ENCODE measurements at regions not wholly inside any gene's neighbourhood (a gene's known extent, or its start where the extent isn't known, plus 50 kb on each side); places are given as distances from the start of the nearest gene placed in this dataset.

DNA sequence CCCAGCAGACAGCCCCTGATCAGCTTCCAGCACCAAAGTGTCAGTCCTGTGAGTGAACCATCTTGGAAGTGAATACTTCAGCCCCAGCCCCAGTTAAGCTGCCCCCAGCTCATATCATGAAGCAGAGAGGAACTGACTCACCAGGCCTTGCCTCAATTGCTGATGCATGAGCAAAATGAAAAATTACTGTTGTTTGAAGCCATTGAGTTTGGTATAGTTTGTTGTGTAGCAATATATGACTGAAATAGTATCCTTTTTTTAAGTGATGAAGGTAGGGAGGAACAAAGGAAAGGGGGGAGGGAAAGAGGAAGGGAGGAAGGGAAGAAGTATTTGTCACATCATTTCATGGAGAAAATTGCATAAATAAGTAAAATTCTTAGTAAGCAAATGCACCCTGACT lies 266.4 kb downstream of the MAFB start:
- Histone ChIP-seq H3K36me3 (replicated peaks) (no peaks in the 10 kb centered on the region), H3K27me3 (replicated peaks) (no peaks in the 10 kb centered on the region), H3K27ac (no peak overlapping the region), H3K4me3 (ENCODE audit: low read depth, low read length) (no peak overlapping the region)
- TF ChIP-seq, protein P1, sequence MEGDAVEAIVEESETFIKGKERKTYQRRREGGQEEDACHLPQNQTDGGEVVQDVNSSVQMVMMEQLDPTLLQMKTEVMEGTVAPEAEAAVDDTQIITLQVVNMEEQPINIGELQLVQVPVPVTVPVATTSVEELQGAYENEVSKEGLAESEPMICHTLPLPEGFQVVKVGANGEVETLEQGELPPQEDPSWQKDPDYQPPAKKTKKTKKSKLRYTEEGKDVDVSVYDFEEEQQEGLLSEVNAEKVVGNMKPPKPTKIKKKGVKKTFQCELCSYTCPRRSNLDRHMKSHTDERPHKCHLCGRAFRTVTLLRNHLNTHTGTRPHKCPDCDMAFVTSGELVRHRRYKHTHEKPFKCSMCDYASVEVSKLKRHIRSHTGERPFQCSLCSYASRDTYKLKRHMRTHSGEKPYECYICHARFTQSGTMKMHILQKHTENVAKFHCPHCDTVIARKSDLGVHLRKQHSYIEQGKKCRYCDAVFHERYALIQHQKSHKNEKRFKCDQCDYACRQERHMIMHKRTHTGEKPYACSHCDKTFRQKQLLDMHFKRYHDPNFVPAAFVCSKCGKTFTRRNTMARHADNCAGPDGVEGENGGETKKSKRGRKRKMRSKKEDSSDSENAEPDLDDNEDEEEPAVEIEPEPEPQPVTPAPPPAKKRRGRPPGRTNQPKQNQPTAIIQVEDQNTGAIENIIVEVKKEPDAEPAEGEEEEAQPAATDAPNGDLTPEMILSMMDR (IDR thresholded peaks at IDR 0.05; ENCODE audit: low read depth, low read length, missing control alignments) = no peak
- in situ Hi-C loops (cut with HindIII; ENCODE audit: low pct_ligation_motif_present, low sequenced_read_pairs) = no loop called here
- no peak for DNase-seq

DNA sequence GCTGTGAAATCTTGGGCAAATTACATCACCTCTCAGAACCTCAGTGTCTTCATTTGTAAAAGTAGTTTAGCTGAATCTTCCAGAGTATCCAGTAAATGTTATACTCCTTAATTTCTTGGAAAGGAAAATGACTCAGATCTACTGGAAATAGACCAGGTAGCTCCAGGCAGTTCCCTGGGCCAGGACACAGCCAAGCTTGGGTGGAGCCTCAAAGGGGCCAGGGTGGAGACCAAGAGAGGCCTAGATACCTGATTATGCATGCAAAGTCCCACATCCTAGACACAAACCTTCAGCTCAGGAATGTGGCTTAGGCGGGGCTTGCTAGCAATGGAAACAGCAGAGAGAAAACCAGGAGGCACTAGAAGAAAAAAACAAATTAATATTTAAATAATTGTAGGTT lies 272.8 kb downstream of the MAFB start:
- H3K27me3 ChIP-seq (replicated peaks) = no peaks in the 10 kb centered on the region
- no peak overlapping the region for H3K27ac ChIP-seq
- TF ChIP-seq, protein P1 (IDR thresholded peaks at IDR 0.05; ENCODE audit: low read depth, low read length, missing control alignments) = no peak
- in situ Hi-C loops (cut with HindIII; ENCODE audit: low pct_ligation_motif_present, low sequenced_read_pairs) = no loop called here
- no peaks in the 10 kb centered on the region for H3K36me3 ChIP-seq (replicated peaks)
- H3K4me3 ChIP-seq (ENCODE audit: low read depth, low read length) = no peak overlapping the region
- no peak for DNase-seq

DNA sequence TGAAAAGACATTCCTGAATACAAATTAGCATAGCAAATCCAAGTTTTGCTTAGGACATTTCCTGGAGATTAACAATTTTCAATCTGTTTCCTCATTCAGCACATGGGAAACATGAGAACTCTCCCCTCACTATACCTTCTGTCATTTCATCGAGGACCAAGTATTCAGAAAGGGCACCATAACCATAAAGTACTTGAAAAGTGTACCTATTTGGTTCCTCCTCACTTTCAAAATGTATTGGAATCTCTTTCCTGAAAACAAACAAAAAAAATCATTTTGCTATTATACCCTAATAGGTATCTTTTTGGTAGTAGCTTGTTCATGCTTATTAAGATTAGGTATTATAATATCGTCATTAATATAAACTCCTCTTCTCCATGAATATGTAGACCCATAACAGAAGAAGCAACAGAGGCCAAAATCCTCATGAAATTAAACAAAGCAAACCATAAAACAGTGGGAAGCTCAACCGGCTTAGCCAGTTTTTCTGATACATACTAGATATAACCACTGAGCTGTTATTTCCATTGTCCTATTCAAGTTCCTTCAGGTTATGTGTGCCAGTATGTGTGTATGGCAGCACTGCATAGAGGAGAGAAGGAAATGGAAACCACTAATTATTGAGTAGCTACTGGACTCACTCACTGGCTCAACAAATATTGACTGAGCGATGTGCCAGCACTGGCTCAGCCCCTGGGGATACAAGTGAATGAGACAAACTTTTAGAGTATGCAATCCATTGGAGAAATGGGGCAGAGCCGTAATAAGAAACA lies 274.0 kb downstream of the MAFB start:
- in situ Hi-C loops (cut with HindIII; ENCODE audit: low pct_ligation_motif_present, low sequenced_read_pairs) = no loop called here
- no peaks in the 10 kb centered on the region for H3K36me3 ChIP-seq (replicated peaks)
- TF ChIP-seq, protein P1 (IDR thresholded peaks at IDR 0.05; ENCODE audit: low read depth, low read length, missing control alignments) = no peak
- H3K27me3 ChIP-seq (replicated peaks) = no peaks in the 10 kb centered on the region
- H3K27ac ChIP-seq = no peak overlapping the region
- DNase-seq = no peak
- H3K4me3 ChIP-seq (ENCODE audit: low read depth, low read length) = no peak overlapping the region

DNA sequence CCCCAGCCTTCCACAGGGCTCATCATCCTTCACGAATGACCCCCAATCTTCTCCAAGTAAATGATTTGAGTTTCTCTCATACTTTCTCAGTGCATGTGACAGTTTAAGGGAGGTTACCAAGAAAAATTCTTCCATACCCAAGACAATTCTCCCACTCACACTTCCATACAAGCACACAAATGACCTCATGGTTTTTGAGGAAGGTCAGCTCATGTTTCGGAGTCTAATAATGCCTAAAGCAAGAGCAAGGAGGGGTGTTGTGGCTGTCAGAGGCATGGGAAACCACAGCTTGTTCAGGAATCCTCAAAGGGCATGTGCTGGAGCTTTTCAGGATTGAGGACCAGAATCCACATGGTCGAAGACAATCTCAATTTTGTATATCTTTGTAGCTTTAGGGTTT lies 279.0 kb downstream of the MAFB start:
- TF ChIP-seq, protein P1 (IDR thresholded peaks at IDR 0.05; ENCODE audit: low read depth, low read length, missing control alignments) = no peak
- no peaks in the 10 kb centered on the region for H3K36me3 ChIP-seq (replicated peaks)
- no peak for DNase-seq
- no peaks in the 10 kb centered on the region for H3K27me3 ChIP-seq (replicated peaks)
- H3K4me3 ChIP-seq (ENCODE audit: low read depth, low read length) = no peak overlapping the region
- in situ Hi-C loops (cut with HindIII; ENCODE audit: low pct_ligation_motif_present, low sequenced_read_pairs) = no loop called here
- H3K27ac ChIP-seq = no peak overlapping the region

DNA sequence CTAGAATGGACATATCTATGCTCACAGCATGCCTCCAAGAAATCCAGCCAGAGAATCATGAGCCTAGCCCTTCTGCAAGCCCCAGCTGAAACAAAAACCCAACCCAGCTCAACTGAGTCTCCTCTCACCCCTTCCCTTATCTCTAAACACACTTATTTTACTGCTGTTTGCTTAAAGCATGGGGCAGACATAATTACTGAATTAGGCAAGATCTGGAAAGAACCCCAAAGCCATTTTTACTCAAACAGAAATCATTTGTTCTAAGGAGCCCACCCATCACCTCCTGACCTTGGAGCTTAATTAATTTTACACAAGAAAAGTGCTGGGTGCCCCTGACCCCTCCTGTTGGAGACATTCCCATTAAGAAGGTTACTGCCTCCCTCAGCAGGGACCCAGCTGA lies 291.6 kb downstream of the MAFB start:
- DNase-seq = no peak
- in situ Hi-C loops (cut with HindIII; ENCODE audit: low pct_ligation_motif_present, low sequenced_read_pairs) = no loop called here
- Histone ChIP-seq H3K36me3 (replicated peaks) (no peaks in the 10 kb centered on the region), H3K4me3 (ENCODE audit: low read depth, low read length) (no peak overlapping the region), H3K27me3 (replicated peaks) (no peaks in the 10 kb centered on the region), H3K27ac (no peak overlapping the region)
- TF ChIP-seq, protein P1 (IDR thresholded peaks at IDR 0.05; ENCODE audit: low read depth, low read length, missing control alignments) = no peak
